Motor neuron (in vitro differentiated cells): ENCODE measurements at regions not wholly inside any gene's neighbourhood (a gene's known extent, or its start where the extent isn't known, plus 50 kb on each side); places are given as distances from the start of the nearest gene placed in this dataset.
"Not testable (repeated sequence)": the region's sequence is repeated elsewhere in the genome, so short reads cannot be mapped to it uniquely, and the experiment has no call there.

Source experiments
- ATAC-seq, 8 experiments: fragments of 200-7000 bp; cut with Tn5 transposase; replicated peaks in 6 of 8; 2 replicates each; pipeline ENCODE4 v1.8.0; 2021; ENCODE audit warnings: mild to moderate bottlenecking in 8 of 8, moderate library complexity in 8 of 8
- H3K27ac ChIP-seq, 2 donors: fragments of 250-450 bp; sonication (Bioruptor Pico); 2 replicates each; pipeline ENCODE4 v1.9.0; 2021; ENCODE audit warnings: antibody characterized with exemption in 2 of 2, mild to moderate bottlenecking in 2 of 2, moderate library complexity in 1 of 2
- H3K4me1 ChIP-seq, 2 donors: fragments of 250-450 bp; sonication (Bioruptor Pico); replicated peaks in 1 of 2; 2 replicates each; pipeline ENCODE4 v1.6.1; 2021; ENCODE audit warnings: antibody characterized with exemption in 2 of 2, mild to moderate bottlenecking in 2 of 2, moderate library complexity in 1 of 2
- H3K4me3 ChIP-seq, 5 donors: fragments of 250-450 bp; sonication (Bioruptor Pico); 2 replicates each; pipeline ENCODE4 v1.9.0; 2021; ENCODE audit warnings: antibody characterized with exemption in 5 of 5, mild to moderate bottlenecking in 5 of 5, moderate library complexity in 4 of 5
- WGBS, 10 experiments: fragments of 450-650 bp; shearing (Covaris generic); methylation state at CpG; one replicate each; pipeline ENCODE4 v1.0.0; 2022; 5-methylcytosine and 5-hydroxymethylcytosine counted together
- in situ Hi-C, 9 experiments: fragments of 400-800 bp; cut with MboI; loops; one replicate each; pipeline ENCODE4 v1.15.0; 2021; ENCODE audit warnings: low sequenced_read_pairs in 9 of 9, low pct_unique_long_range_greater_than_20kb in 2 of 9; ENCODE audit not compliant: unreplicated experiment in 9 of 9

DNA sequence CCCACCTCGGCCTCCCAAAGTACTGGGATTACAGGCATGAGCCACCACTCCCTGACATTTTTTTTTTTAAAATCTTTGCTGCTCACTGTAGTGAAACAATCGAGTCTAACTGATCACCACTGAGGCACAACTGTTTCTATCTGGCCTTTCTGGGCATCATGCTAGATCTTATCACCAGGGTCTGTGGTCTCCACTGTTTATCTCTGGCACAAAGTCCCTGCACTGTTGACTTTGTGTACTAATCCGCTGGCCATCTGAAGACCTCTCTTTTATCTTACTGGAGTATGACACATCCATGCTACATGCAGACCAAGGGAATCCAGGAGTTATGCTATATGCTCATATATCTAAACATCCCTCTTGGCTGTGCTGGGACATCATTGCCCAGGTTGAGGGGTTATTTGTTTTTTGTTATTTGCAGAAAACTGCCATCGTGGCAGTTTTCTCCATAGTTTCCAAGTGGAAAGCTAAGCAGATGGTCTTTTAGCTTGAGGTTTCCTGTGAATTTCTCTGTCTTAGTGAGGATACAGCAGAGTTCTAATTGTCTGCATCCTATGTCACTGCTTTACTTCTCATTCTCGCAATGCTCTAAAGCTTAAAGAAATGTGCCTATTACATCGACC is 456.9 kb downstream of the CCER1 start:
- no peak for ATAC-seq
- Histone ChIP-seq H3K4me3 (no peak overlapping the region), H3K27ac (no peak overlapping the region), H3K4me1 (no peaks in the 10 kb centered on the region)
- WGBS, 10 experiments: 33 to 90% (median 79%) methylated on average over 2 to 6 of the region's 6 CpGs
- in situ Hi-C loops: no loop called here

DNA sequence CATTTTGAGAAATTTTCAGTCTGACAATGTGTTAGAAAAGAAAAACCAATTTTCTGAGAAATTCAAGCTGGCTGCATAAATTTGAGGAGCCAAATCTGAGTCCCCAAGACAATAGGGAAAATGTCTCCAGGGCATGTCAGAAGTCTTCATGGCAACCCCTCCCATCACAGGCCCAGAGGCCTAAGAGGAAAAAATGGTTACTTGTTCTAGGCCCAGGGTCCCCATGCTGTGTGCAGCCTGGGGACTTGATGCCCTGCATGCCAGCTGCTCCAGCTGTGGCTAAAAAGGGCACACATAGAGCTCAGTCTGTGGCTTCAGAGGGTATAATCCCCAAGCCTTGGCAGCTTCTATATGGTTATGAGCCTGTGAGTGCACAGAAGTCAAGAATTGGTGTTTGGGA is 464.6 kb downstream of the CCER1 start:
- Histone ChIP-seq H3K27ac (no peak overlapping the region), H3K4me3 (no peak overlapping the region), H3K4me1 (no peaks in the 10 kb centered on the region)
- no peak for ATAC-seq
- in situ Hi-C loops: no loop called here

DNA sequence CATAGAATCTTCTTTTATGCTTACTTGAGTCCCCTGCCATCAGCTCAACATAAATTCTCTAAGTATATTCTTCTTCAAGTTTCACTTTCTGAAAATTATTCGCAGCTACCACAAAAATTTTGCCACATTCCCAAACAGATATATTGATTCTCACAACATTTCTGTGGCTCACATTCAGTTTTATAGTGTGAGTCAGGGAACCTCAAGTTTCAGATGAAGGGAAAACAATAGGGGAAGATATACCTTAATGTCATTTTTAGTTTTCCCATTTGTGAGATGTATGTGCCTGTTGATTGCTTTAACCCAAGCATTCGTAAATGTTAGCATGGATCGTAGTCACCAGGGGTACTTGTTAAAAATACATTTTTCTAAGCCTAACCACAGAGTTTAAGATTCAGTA is 465.8 kb downstream of the CCER1 start:
- ATAC-seq: no peak
- Histone ChIP-seq H3K4me3 (no peak overlapping the region), H3K4me1 (no peaks in the 10 kb centered on the region), H3K27ac (no peak overlapping the region)
- in situ Hi-C loops: no loop called here
- 5 to 100% (median 83%) methylated on average over 1 to 3 of the region's 3 CpGs for WGBS, 10 experiments

DNA sequence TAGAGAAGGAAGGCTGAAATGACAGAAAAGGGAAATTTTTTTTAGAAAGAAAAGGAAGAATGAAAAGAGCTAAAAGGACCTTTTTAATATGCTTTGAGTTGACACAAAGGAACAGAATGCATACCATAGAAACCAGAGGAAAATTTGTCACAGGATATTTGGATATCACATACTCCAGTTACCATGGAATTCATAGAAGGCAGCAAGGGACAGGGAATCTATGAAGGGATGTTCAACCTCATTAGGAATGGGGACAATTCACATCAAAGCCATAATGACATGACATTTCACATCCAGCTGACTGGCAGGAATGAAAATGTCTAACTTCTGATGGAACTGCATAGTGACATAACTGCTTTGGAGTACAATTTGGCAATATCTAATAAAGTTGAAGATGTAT is 469.4 kb downstream of the CCER1 start:
- H3K27ac ChIP-seq: no peak overlapping the region
- H3K4me1 ChIP-seq: no peaks in the 10 kb centered on the region
- peak in 1 of 8 experiments; percentile 84 for ATAC-seq
- in situ Hi-C loops: no loop called here
- H3K4me3 ChIP-seq: no peak overlapping the region

DNA sequence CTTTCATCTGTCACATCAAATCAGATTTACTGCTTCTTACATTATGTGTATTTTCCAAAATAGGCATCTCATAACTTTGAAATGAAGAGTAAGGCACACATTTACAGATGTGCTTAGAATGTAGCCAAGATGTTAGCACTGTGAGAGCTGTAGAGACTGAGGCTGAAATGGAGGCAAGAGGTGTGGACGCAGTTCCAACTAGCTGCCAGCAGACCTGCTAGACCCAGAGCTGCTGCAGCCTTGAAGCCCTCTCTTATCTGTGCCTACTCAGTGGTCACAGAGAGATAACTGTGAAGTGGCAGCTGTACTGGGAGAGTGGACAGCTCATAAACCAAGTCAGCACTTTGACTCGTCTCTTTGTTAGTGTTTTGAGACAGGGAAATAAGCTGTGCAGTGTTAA is 470.9 kb downstream of the CCER1 start:
- Histone ChIP-seq H3K27ac (no peak overlapping the region), H3K4me1 (no peaks in the 10 kb centered on the region), H3K4me3 (no peak overlapping the region)
- 0 to 100% (median 100%) methylated on average over 1 of the region's 2 CpGs; no CpG with 5 or more reads in 3 of the 10 experiments for WGBS, 10 experiments
- in situ Hi-C loops: no loop called here
- ATAC-seq: no peak

DNA sequence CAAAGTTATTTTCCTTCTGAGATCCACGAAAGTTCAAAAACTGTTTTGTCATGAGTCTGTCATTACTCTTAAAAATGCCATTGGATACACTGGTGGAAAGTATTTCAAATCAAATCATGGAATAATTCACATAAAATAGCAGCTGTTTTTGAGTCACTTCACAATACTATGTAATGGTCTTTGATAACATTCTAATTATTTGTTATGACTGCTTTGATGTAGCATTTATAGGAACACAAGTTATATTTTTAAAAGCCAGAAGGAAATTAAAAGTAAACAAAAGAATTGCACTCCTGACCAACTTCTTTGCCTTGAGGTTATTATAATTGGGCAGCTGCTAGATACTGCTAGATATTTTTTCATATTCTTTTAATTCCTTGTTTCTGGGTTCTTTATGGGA is 473.2 kb downstream of the CCER1 start:
- Histone ChIP-seq H3K27ac (no peak overlapping the region), H3K4me3 (no peak overlapping the region), H3K4me1 (no peaks in the 10 kb centered on the region)
- in situ Hi-C loops: no loop called here
- 17 to 71% (median 56%) methylated on average over 1 of the region's 1 CpG; no CpG with 5 or more reads in 5 of the 10 experiments for WGBS, 10 experiments
- ATAC-seq: no peak

DNA sequence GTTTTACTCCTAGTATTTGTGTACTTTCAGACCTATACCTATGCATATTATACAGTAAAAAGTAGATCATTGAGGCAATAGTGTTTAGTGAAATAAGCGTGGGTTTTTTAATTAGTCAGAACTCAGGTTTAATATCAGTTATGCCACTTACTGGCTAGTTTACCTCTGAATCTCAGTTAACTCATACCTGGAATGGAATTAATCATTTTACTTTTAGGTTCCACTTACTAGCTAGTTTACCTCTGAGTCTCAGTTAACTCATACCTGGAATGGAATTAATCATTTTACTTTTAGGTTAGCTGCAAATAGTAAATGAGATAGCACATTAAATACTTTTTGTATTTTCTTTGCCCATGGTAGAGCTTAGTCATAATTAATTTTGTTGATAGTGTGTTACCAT is 475.7 kb downstream of the CCER1 start:
- WGBS, 10 experiments: 43 to 100% (median 77%) methylated on average over 1 of the region's 1 CpG; no CpG with 5 or more reads in 2 of the 10 experiments
- Histone ChIP-seq H3K4me3 (no peak overlapping the region), H3K27ac (no peak overlapping the region), H3K4me1 (no peaks in the 10 kb centered on the region)
- ATAC-seq: no peak
- in situ Hi-C loops: no loop called here

DNA sequence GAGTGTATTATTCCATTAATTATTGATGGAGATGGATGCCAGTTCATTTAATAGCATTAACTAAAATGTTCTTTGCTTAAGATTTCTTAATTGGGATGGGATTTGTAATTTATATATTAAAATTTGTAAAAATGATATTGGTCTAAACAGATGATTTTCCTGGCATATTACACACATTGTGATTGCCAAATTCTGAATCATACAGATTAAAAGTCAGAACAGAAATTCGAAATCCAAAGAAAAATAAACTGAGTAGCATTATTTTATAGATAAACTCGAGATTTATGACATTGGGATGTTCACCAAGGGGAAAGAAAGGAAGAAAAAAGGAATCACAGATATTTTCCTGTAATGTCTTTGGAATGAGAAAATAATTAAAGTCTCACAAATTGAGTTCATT is 481.1 kb downstream of the CCER1 start:
- in situ Hi-C loops: no loop called here
- WGBS, 10 experiments: 0 to 72% (median 42%) methylated on average over 1 to 2 of the region's 2 CpGs
- Histone ChIP-seq H3K4me3 (no peak overlapping the region), H3K4me1 (no peaks in the 10 kb centered on the region), H3K27ac (no peak overlapping the region)
- no peak for ATAC-seq

DNA sequence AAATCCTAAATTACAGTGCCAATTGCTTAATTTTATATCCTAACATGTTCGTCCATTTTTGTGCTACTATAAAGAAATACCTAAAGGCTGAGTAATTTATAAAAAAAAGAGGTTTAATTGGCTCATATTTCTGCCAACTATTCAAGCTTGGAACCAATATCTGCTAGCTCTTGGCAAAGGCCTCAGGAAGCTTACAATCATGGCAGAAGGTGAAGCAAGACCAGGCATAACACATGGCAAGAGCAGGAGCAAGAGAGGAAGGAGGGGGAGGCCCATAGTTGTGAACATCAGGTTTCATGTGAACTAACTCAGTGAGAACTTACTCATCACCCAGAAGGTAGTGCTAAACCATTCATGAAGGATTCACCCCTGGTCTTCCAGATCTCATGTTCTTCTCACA is 494.3 kb downstream of the CCER1 start:
- WGBS, 10 experiments: 0 to 80% (median 43%) methylated on average over 1 of the region's 1 CpG; no CpG with 5 or more reads in 1 of the 10 experiments
- no peak overlapping the region for H3K4me3 ChIP-seq
- H3K4me1 ChIP-seq: no peaks in the 10 kb centered on the region
- ATAC-seq: no peak
- in situ Hi-C loops: no loop called here
- no peak overlapping the region for H3K27ac ChIP-seq

DNA sequence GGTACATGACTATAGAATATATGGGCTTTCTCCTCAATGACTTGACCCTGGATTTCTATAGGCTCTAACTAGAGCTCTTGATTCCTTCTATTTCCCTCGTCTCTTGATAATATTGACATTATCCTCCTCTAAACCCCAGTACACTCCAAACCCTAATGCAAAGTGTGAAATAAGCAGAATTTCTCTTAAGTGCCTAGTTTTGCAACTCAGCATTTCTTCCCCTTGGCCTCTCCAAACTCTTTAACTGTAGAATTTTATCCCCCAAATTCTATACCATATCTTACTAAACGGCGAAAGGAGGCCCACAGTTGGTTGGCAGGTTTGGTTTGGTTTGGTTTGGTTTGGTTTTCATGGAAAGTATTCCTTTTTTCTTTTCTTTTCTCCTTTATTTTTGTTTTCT is 498.7 kb downstream of the CCER1 start:
- ATAC-seq: no peak
- H3K4me3 ChIP-seq: no peak overlapping the region
- in situ Hi-C loops: no loop called here
- 58 to 100% (median 82%) methylated on average over 2 to 3 of the region's 3 CpGs; no CpG with 5 or more reads in 2 of the 10 experiments for WGBS, 10 experiments
- H3K27ac ChIP-seq: no peak overlapping the region
- H3K4me1 ChIP-seq: no peaks in the 10 kb centered on the region

DNA sequence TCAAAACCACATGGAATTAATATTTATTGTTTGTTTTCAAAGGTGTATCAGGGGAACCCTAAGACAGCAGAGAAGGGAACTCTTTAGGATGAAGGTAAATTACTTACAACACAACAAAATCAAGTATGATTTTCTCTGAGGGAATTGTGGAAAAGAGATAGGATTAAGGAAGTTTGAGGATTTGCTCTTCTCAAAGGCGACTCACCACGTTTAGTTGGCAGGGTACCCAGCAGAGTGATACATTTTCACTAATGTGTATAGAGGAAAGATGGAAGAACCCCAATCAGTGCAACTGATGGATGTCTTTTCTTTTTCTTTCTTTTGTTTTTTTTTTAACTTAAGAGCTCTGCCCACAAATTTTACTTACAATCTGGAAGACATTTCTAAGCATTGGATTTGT is 499.2 kb downstream of the CCER1 start:
- ATAC-seq: no peak
- no peak overlapping the region for H3K27ac ChIP-seq
- WGBS, 10 experiments: 0 to 100% (median 86%) methylated on average over 2 of the region's 2 CpGs; no CpG with 5 or more reads in 3 of the 10 experiments
- H3K4me1 ChIP-seq: no peaks in the 10 kb centered on the region
- H3K4me3 ChIP-seq: no peak overlapping the region
- in situ Hi-C loops: no loop called here

DNA sequence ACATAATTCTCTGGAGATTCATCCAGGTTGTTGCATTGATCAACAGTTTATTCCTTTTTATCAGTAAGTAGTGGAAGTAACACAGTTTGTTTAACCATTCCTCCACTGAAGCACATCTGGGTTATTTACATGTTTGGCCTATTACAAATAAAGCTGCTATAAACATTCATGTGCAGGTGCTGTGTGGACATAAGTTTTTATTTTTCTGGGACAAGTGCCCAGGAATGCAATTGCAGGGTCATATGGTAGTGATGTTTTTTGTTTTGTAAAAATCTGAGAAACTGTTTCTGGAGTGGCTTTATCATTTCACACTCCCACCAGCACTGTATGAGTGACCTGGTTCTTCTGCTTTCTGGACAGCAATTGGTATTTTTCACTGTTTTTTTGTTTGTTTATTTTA is 505.4 kb downstream of the CCER1 start:
- H3K4me1 ChIP-seq: no peaks in the 10 kb centered on the region
- in situ Hi-C loops: no loop called here
- no peak overlapping the region for H3K27ac ChIP-seq
- H3K4me3 ChIP-seq: no peak overlapping the region
- ATAC-seq: peak in 1 of 8 experiments; percentile 32

DNA sequence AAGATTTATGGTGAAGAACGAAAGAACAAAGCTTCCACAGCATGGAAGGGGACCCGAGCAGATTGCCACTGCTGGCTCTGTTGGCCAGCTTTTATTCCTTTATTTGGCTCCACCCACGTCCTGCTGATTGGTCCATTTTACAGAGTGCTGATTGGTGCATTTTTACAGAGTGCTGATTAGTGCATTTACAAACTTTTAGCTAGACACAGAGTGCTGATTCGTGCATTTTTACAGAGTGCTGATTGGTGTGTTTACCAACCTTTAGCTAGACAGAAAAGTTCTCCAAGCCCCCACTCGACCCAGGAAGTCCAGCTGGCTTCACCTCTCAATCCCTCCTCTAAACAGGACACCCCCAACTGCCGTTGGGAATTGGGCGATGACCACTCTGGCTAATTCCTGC is 511.5 kb downstream of the CCER1 start:
- H3K4me1 ChIP-seq, H3K27ac ChIP-seq, ATAC-seq, H3K4me3 ChIP-seq, in situ Hi-C loops: not testable (repeated sequence)
- 0 to 100% (median 52%) methylated on average over 1 to 5 of the region's 7 CpGs; no CpG with 5 or more reads in 4 of the 10 experiments for WGBS, 10 experiments

DNA sequence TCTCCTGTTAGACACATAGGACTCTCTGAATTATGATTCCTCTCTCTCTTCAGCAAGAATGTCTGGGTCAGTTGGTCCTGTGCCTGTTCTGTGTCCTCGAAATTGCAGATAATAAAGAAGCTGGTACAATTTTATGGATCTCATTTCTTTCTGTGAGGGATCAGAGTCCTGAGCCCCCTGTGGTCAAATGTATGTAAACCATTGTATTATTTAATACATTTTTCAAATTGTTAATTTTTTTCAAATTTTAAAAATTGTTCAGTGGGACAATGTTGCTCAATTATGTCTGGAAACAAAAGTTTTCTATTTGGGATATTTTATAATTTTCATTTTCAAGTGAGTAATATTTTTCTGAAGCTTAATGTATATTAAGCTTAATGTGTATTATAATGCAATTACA is 513.5 kb downstream of the CCER1 start:
- H3K4me3 ChIP-seq: no peak overlapping the region
- in situ Hi-C loops: no loop called here
- H3K4me1 ChIP-seq: no peaks in the 10 kb centered on the region
- H3K27ac ChIP-seq: no peak overlapping the region
- WGBS, 10 experiments: 17 to 100% (median 67%) methylated on average over 1 of the region's 1 CpG; no CpG with 5 or more reads in 1 of the 10 experiments
- ATAC-seq: no peak
